Midbrain (tissue), 1 donor: ENCODE measurements at regions not wholly inside any gene's neighbourhood (a gene's known extent, or its start where the extent isn't known, plus 50 kb on each side); places are given as distances from the start of the nearest gene placed in this dataset.

Experiments used
- DNase-seq: peaks from one replicate; lab custom pipeline; 2025; lab: John Stamatoyannopoulos, UW

GRCh38 chr6:3999800-4000661 is 78.9 kb downstream of the FAM217A start:
- no peak for DNase-seq

GRCh38 chr6:4004249-4004648 is 74.7 kb downstream of the FAM217A start:
- no peak for DNase-seq

GRCh38 chr6:4008324-4009047 is 70.5 kb downstream of the FAM217A start:
- peak; percentile 30 for DNase-seq

- DNase-seq, result no peak
These were observed 69.5 kb downstream of the FAM217A start for GRCh38 chr6:4009486-4009885.

GRCh38 chr6:4010048-4010447 is 68.9 kb downstream of the FAM217A start:
- no peak for DNase-seq

- no peak for DNase-seq
These were observed 68.2 kb downstream of the FAM217A start for GRCh38 chr6:4010689-4011090.

- no peak for DNase-seq
These were observed 66.1 kb downstream of the FAM217A start for GRCh38 chr6:4012826-4013225.

GRCh38 chr6:4017058-4017739 is 61.7 kb downstream of the FAM217A start:
- no peak for DNase-seq

- no peak for DNase-seq
These were observed 61.1 kb downstream of the FAM217A start for GRCh38 chr6:4017834-4018170.

GRCh38 chr6:4018171-4018923 is 60.6 kb downstream of the FAM217A start:
- DNase-seq, result peak; percentile 97
